ENCODE measurements at regions not wholly inside any gene's neighbourhood (a gene's known extent, or its start where the extent isn't known, plus 50 kb on each side); places are given as distances from the start of the nearest gene placed in this dataset.

DNA sequence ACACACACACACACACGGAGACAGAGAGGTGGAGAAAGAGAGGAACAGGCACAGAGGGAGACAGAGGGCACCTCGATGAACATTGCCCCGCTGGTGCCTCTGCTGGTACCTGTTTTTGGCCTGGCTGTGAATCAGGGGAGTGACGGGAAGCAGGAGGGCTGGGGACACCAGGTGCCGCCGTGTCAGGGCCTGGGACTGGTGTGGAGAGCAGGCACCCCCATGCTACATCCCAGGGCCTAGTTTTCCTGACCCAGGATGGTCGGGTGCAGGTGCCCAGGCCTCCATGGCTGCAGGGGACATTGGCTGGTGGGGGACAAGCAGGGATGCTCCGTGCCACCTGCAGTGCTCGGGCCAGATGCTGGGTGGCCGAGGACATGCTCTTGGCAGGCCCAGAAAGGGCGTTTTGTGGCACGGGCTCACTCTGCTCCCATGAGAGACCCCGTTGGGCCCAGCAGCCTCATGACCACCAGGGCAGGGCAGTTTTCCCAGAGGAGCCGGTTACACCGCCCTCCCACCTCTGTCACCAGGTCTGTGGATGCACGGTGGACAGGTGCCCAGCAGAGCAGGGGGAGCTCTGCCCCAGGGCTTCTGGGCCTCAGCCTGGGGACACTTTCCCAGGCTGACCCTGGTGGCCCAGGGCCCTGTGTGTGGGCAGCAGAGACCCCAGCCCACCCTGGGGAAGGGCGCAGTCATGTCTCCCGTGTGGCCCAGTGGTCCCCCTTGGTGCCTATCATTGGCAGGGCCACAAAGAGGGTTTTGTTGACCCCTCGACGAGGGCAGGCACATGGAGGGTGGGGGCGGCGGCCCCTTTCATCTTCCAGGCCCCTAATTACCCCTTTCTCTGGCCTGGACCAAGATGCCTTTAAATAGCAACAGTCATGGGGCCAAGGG is 207.5 kb upstream of the RTL1 start:
- no peak for DNase-seq

GRCh38 chr14:101111620-101112290 is 208.2 kb upstream of the RTL1 start:
- no peak for DNase-seq

DNA sequence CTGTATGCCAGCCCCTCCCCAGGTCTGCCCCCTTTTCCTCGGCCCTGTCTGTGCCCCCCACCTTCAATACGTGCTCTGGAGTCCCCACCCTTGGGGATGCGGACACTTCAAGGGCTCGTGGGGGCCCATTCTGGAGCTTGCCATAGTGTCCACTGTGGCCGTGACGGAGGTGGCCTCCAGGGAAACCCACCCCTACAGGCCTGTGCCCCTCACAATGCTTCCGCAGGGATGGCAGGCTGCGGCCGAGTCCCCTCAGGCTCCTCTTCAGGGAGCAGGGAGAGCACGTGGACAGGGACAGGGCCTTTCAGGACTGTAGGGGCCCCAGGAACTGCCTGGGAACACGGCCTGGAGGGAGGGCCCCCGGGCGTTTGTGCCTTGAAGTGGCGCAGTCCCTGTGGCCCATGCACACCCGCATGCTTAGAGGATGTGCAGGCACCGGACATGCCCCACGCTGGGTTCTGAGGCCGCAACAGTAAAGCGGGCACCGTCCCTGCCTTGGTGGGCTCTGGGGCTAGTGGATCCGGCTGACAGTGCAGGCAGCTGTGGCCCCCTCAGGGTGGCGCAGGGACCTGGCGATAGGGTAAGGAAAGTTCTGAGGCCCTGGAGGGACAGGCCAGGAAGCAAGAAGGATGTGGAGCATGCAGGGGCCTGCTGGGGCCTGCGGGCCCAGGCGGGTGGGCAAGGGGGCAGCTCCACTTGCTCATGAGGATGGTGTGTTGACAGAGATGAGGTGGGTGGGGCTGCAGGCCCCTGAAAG is 209.0 kb upstream of the RTL1 start:
- peak; percentile 4 for DNase-seq

DNA sequence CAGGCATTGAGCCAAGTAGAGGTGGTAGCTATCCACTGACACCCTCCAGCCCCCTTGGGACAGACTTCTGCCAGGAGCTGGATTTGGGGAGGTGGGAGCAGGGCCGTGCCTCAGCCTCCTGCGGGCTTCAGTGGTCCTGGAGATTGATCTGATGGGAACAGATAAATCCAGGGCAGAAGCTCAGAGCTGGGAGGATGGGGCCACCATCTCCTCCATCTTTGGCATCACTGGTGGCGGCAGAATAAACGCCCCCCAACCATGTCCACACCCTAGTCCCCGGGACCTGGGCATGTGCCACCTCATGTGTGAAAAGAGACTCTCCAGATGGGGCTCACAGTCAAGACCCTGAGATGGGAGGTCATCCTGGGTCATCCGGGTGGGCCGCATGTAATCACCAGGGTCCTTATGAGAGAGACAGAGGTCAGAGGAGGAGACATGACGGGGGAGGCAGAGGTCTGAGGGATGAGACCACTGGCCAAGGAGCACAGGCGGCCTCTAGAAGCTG is 209.6 kb upstream of the RTL1 start:
- DNase-seq, result no peak

- peak; percentile 30 for DNase-seq
Observed at GRCh38 chr14:101113835-101114725, 210.6 kb upstream of the RTL1 start.

GRCh38 chr14:101114726-101115515 is 211.4 kb upstream of the RTL1 start:
- no peak for DNase-seq

- DNase-seq, result no peak
Observed at GRCh38 chr14:101115652-101116051, 212.1 kb upstream of the RTL1 start.

DNA sequence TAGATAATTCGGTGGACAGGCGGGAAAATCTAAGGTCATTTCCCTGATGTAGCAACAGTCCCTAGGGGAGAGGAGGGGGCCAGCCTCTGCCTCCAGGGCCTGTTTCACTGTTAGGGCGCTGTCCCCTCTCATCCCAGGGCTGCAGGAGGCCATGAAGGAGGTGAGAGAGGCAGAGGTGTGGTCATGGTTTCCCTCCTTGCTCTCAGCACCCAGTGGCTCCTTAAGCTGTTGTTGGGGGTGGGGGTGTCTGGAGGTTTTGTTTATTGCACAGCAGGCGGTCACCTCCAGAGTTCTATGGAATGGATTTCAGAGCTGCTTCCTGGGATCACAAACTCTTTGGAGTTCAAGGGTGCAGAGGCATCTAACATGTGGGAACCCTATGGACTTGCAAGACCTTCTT is 212.5 kb upstream of the RTL1 start:
- DNase-seq, result no peak

- DNase-seq, result no peak
Observed at GRCh38 chr14:101116486-101117130, 213.1 kb upstream of the RTL1 start.

DNA sequence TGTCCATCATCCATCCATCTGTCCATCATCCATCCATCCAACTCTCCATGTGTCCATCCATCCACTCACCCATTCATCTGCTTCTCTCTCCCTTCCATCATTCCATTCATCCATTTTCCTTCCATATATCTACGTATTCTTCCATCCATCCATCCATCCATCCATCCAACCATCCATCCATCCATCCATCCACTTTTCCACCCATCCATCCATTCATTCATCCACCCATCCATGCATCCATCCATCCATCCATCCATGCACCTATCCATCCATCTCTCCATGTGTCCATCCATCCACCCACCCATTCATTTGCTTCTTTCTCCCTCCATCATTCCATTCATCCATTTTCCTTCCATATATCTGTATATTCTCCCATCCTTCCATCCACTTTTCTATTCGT is 214.0 kb upstream of the RTL1 start:
- DNase-seq, result no peak

DNA sequence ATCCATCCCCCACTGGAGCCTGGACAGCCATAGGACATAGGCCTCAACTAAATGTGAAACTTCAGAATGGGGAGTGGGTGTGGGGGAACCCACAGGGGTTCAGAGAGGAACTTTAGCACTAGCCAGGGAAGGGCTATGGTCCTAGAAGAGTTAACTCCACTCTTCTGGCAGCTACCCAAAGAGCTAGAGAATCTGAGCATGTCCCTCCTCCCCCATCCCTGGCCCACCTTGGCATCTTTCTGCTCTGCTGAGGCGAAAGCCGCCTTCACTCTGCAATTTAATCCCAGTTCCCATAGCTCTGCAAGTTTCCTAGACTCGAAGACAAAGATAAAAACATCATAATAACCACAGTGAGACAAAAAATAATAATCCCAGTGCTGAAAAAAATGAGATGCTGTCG is 214.7 kb upstream of the RTL1 start:
- no peak for DNase-seq

- no peak for DNase-seq
Observed at GRCh38 chr14:101118746-101119591, 215.4 kb upstream of the RTL1 start.

DNA sequence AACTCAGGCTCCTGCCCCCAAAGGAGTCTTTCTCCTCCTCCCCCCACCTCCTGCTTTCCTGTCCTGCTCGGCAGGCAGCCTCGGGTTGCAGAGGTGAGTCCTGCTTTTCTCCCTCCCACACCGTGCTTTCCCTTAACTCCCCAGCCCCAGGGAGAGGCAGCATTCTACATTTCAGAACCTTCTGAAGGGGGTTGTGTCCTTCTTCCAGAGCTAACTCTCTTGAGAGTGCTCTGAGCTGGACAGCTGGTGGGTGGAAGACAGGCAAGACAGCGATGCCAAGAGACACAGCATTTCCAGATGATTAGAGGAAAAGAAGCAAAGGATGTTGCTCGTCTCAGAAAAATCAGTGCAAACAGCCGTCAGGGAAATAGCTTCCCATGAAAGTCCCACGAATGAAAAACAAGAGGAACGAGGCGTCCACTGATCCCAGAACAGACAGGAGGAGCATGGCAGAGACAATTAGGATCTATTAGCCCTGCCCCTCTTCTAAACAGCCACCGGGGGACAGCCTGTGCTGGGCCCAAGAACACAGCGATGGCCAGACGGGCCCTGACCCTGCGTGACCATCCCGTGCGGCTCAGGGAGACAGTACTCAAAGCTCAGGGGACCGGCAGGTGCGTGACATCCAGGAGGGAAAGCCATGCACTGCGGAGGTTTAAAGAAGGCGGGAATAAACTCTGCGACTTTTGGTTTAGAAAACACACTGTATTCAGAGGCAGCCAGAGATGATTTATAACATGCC is 216.5 kb upstream of the RTL1 start:
- no peak for DNase-seq

- DNase-seq, result peak; percentile 65
Observed at GRCh38 chr14:101120641-101121507, 217.4 kb upstream of the RTL1 start.

DNA sequence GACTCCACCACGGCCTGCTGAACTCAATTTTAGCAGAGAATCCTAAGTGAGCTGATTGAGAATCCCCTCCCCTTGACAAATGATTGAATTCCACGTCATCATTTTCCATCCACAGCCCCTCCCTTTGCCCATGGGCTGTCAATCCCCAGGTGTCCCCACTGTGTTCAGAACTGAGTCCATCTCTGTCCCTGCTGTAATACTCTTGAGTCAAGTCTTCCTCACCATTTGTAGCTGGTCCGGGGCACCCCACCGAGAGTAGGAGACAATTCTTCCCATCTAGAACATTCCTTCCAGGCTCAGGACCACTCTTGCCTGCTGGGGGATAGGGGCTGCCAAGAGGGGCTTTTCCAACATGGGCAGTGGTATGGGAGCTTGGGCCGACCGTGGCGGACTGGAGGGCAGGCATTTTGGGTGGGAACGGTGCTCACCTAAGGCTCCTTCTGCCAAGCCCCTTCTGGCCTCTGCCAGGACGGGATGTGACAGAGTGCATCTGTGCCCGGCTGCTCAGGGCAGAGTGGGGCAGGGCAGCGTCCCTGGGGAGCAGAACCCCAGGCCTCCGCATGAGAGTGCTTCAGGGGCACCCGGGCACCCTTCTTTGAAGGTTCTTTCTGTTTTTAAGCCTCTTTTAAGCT is 218.1 kb upstream of the RTL1 start:
- DNase-seq, result no peak

DNA sequence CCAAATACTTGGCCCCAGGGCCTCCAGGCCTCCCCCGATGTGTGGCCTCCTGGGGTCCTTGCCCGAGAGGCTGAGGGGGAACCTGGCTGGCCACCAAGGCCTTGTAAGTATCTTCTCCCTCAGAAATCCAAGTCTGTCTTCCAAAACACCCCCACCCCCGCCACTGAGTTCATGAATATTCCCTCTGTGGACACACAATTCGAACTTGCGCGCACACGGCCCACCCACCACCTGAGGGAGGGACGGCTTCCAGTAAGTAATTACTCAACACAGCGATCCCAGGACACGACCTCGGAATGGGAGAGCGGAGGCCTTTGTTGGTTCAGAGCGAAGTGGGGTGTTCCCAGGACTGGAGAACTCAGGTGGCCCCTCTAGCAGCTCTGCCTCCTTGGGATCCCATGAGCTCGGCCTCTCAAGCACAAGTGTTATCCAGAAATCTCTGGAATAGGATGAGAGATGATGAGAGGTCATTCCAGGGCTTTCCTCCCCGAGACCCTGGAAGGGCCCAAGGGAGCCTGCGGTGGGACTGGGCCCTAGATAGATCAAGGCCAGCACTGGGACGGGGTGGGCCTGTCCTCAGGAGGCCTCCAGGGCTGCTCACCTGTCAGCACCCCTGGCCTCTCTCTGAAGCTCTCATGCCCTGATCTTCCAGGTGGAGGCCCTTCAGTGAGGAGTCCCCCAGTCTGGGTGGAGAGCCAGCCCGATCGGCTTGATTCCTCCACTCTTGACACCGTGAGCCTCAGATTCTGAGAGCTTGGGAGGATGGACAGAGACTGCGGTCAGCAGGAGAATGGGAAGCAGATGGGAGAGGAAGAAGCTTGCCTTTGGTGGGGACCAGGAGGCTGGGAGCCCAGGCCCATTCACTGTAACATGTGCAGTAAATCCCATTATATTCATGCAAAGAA is 219.0 kb upstream of the RTL1 start:
- no peak for DNase-seq

All from NCI-H345 (cell line).